ENCODE measurements at regions not wholly inside any gene's neighbourhood (a gene's known extent, or its start where the extent isn't known, plus 50 kb on each side); places are given as distances from the start of the nearest gene placed in this dataset.

DNA sequence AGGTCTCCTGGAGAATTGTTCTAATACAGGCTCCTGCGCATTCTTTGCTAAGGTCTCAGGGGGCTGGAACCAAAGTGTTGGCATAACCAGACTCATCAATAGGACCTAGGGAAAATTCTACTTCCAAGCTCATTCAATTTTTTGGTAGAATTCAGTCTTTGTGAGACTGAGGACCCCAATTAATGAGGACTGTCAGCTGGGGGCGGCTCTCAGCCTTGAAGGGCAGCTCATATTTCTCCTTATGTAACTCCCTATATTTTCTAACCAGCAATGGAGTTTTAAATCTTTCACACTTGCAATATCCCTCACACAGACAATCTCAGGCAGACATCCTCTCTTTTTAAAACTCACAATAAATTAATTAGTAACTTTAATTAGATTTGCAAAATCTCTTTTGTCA, 476.4 kb upstream of the LRFN5 start:
- TF ChIP-seq, protein P1, sequence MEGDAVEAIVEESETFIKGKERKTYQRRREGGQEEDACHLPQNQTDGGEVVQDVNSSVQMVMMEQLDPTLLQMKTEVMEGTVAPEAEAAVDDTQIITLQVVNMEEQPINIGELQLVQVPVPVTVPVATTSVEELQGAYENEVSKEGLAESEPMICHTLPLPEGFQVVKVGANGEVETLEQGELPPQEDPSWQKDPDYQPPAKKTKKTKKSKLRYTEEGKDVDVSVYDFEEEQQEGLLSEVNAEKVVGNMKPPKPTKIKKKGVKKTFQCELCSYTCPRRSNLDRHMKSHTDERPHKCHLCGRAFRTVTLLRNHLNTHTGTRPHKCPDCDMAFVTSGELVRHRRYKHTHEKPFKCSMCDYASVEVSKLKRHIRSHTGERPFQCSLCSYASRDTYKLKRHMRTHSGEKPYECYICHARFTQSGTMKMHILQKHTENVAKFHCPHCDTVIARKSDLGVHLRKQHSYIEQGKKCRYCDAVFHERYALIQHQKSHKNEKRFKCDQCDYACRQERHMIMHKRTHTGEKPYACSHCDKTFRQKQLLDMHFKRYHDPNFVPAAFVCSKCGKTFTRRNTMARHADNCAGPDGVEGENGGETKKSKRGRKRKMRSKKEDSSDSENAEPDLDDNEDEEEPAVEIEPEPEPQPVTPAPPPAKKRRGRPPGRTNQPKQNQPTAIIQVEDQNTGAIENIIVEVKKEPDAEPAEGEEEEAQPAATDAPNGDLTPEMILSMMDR (IDR thresholded peaks at IDR 0.05; ENCODE audit: borderline replicate concordance, control extremely low read depth, extremely low read depth, insufficient read depth, missing control alignments), result no peak
- in situ Hi-C loops (cut with MboI; ENCODE audit: low sequenced_read_pairs, unreplicated experiment), result no loop called here
- DNase-seq (ENCODE audit: low spot score), result no peak

DNA sequence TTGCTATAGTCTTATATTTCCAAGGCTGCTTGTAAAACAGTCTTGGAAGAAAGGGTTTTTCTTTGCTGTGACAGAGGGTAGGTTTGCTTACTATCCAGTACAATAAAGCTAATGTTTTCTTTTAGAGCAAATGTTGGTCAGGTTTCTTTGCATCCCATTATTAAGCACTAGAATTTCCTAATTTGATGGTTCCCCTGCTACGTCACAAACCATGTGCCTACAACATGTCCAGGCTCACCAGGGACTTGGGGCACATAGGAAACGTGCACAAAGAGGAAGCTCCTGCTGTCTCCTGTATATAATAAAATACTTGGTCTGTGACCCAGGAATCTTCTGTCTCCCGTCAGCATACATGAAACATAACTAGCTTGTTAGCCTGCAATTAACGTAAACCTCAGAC, 486.3 kb upstream of the LRFN5 start:
- in situ Hi-C loops (cut with MboI; ENCODE audit: low sequenced_read_pairs, unreplicated experiment), result no loop called here
- TF ChIP-seq, protein P1 (IDR thresholded peaks at IDR 0.05; ENCODE audit: borderline replicate concordance, control extremely low read depth, extremely low read depth, insufficient read depth, missing control alignments), result no peak
- DNase-seq (ENCODE audit: low spot score), result no peak

DNA sequence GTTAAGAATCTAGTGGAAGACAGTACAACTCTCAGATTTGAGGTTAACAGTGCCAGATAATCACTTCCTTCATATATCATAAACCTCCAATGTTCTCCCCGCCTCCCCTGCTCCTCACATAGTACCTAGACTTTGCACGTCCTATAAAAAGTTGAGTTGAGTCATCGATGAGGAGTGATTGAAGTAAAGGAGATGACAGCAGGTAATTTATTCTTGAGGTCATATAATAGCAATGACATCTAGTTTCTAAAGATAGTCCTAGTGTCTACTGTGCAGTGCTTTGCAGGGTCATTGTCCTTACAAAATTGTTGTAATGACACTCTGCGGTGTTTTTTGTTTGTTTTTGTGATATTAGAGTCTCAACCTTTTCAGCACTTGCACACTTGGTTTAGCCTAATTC, 510.5 kb upstream of the LRFN5 start:
- no peak for DNase-seq (ENCODE audit: low spot score)
- in situ Hi-C loops (cut with MboI; ENCODE audit: low sequenced_read_pairs, unreplicated experiment), result no loop called here
- TF ChIP-seq, protein P1 (IDR thresholded peaks at IDR 0.05; ENCODE audit: borderline replicate concordance, control extremely low read depth, extremely low read depth, insufficient read depth, missing control alignments), result no peak

DNA sequence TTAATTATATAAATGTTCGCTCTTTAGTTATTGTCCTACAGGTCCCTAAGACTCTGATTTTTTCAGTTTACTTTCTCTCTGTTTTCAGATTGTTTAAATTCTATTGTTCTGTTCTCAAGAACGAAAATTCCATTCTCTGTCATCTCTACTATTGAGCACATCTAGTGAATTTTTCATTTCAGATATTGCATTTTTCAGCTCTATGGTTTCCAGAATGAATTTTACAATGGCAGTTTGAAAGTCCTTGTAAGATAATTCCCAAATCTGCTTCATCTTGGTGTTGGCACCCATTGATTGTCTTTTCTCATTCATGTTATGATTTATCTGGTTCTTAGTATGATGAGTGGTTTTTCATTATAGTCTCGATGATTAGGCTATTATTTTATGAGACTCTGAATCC, 519.6 kb upstream of the LRFN5 start:
- in situ Hi-C loops (cut with MboI; ENCODE audit: low sequenced_read_pairs, unreplicated experiment), result no loop called here

DNA sequence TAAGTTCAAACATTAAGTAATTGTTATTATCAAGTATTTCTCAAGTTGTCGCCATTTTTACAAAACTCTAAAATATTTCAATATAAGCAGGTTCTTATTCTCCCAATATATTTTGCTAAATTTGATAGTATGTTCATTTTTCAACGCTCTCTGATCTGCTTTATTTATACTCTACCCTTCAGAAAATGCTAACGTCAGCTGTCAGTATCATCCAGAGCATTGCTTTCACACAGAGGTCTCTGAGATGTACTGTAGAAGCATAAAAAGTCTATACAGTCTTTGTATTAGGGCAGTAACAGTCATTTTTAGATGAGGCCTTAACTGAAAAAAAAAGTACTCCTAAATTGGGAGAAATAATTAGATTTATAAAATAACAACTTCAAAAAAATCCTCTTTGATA, 533.1 kb upstream of the LRFN5 start:
- in situ Hi-C loops (cut with MboI; ENCODE audit: low sequenced_read_pairs, unreplicated experiment), result no loop called here
- no peak for DNase-seq (ENCODE audit: low spot score)
- TF ChIP-seq, protein P1 (IDR thresholded peaks at IDR 0.05; ENCODE audit: borderline replicate concordance, control extremely low read depth, extremely low read depth, insufficient read depth, missing control alignments), result no peak

More for the DNA sequence above, 519.6 kb upstream of the LRFN5 start:
- TF ChIP-seq, protein P1 (IDR thresholded peaks at IDR 0.05; ENCODE audit: borderline replicate concordance, control extremely low read depth, extremely low read depth, insufficient read depth, missing control alignments), result no peak
- DNase-seq (ENCODE audit: low spot score), result no peak

DNA sequence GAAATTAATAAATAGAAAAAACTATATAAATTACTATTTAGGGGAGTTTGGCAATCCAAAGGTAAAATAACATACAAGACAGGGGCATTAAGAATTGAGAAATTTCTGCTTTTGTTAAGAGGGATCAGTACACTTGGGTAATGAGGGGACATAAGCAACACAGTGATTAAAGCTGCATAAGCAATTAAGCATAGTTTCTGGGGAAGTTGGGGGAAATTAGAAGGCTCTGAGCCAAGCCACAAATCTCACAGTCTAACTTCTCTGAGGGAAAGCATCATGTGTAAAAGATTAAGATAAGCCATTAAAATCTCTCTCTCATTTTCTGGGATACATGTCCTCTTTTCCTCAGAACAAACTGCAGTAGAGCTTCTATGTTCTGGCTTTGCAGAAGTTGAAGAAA, 533.9 kb upstream of the LRFN5 start:
- in situ Hi-C loops (cut with MboI; ENCODE audit: low sequenced_read_pairs, unreplicated experiment), result no loop called here
- no peak for DNase-seq (ENCODE audit: low spot score)
- TF ChIP-seq, protein P1 (IDR thresholded peaks at IDR 0.05; ENCODE audit: borderline replicate concordance, control extremely low read depth, extremely low read depth, insufficient read depth, missing control alignments), result no peak

DNA sequence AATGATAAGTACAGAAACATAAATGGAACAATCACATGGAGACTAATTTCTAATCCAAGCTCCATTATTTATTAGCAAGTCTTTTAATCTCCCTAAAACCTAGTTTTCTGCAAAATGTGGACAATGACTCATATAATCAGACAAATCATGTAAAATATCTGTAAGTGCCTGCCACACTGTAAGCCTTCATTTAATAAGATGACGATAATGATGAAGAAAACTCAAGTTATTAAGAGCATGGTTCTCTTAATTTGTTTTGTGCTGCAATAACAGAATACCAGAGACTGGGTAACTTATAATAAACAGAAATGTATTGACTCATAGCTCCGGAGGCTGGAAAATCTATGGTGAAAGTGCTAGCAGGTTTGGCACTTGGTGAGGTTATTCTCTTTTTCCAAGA, 535.3 kb upstream of the LRFN5 start:
- TF ChIP-seq, protein P1 (IDR thresholded peaks at IDR 0.05; ENCODE audit: borderline replicate concordance, control extremely low read depth, extremely low read depth, insufficient read depth, missing control alignments), result no peak
- in situ Hi-C loops (cut with MboI; ENCODE audit: low sequenced_read_pairs, unreplicated experiment), result no loop called here
- no peak for DNase-seq (ENCODE audit: low spot score)

All from GM13976 (cell line).